ENCODE measurements at regions not wholly inside any gene's neighbourhood (a gene's known extent, or its start where the extent isn't known, plus 50 kb on each side); places are given as distances from the start of the nearest gene placed in this dataset.

- TF ChIP-seq POLR2A (IDR thresholded peaks at IDR 0.05) (no peak), CTCF (IDR thresholded peaks at IDR 0.05) (no peak), POLR2AphosphoS5 (IDR thresholded peaks at IDR 0.05) (no peak)
These were observed 859.8 kb downstream of the MAFB start for GRCh38 chr20:39829256-39829655.

Measured in stomach (tissue), 4 donors.